NCI-H187 (cell line): ENCODE measurements at regions not wholly inside any gene's neighbourhood (a gene's known extent, or its start where the extent isn't known, plus 50 kb on each side); places are given as distances from the start of the nearest gene placed in this dataset.
"Not testable (repeated sequence)": the region's sequence is repeated elsewhere in the genome, so short reads cannot be mapped to it uniquely, and the experiment has no call there.

ENCODE experiments used
- DNase-seq, 2 experiments: peaks; one replicate each; lab custom pipeline; 2025; lab: John Stamatoyannopoulos, UW

DNA sequence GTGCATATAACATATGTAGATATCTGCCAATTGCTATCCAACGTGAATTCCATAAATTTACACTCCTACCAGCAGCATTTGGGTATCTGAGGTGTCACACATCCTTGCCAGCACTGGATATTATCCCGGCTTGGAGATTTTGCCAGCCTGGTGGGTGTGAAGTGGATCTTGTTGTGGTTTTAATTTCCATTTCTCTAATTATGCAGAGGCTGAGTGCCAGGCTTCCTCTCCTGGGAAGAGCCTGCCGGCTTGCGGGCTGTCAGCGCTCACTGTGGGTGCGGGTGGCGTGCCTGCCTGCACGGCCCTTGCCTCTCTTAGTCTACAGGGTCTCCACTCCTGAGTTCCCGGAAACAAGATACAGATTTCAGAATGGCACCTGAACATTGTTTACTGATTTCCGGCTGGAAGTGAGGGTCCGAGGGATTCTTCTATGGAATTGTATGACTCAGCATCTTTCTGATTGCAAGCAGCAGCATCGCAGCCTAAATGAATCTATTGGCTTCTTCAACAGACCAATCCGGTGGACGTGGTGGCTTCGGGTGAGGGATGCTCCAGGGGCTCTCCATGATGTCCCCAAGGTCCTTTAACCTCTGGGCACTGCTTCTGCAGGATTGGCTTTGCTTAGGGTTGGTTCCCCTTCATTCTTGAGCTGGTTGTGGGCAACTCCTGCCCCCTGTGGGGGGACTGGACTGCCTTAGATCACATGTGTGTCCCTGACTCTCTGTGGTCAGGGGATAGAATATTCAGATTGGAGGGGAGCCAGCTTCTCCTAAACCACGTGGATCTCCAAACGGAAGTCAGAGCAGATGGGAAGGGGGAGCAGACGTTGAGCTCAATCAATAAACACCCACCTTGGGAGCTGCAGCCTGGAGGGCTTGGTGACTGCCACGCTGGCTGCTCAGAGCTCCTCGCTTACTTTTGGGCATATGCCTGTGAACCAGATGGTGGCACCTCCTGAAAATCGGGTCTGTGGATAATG, 58.0 kb upstream of the LRPAP1 start:
- not testable (repeated sequence) for DNase-seq

- not testable (repeated sequence) for DNase-seq
Measured at GRCh38 chr4:3589379-3589778, 57.2 kb upstream of the LRPAP1 start.

GRCh38 chr4:3588517-3589194, 56.4 kb upstream of the LRPAP1 start:
- not testable (repeated sequence) for DNase-seq

DNA sequence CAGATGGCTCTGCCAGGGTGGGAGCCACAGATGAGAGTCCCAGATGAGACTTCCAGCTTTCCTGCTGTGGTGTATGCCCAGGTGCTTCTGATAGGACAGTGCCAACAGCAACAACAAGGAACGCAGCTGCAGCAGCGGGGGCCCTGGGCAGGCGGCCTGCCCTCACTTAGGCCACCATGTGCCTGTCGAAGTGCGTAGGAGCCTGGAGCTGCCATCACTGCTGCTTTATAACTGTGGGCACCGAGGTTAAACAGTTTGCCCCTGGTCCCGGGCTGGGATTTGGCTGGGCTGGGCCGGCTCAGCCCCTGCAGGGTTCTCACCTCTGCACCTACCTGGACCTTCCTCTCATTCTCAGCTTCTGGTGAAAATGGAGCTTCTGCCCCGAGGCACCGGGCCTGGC, 54.4 kb upstream of the LRPAP1 start:
- not testable (repeated sequence) for DNase-seq

DNA sequence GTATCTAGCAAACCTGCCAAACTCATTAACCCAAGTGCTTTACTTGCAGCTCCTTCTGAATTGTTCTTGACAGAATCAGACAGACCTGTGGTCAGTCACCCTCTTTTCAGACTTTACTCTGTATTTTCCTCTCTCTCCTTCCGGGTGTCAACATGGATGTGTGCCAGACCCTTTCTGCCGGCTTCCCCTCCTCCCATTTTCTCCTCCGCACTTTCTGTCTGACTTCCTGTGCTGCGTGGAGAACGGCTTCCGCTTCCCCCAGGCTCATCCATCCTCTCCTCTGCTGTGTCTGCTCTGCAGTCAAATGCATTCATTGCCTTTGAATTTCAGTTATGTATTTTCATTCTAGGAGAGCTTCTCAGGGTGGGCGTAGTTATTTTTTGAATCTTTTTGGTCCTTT, 53.3 kb upstream of the LRPAP1 start:
- DNase-seq = not testable (repeated sequence)

DNA sequence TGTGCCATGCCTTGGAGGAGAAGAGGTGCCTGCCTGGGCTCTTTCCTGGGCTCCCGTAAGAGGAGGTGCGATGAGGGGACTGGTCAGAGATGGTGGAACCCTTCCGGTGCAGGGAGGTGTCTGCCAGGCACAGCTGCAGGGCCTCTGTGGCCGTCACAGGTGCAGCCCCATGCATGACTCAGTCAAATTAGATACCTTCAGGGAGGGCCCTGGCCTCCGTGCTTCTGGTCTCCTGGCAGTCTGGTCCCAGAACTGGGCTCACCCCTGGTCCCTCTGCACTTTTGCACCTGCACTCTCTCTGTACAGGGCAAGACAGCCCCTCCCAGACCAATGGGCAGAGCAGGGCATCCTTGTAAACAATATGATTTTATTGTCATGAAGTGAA, 49.9 kb upstream of the LRPAP1 start:
- no peak for DNase-seq
